HCT116 (cell line): ENCODE measurements at regions not wholly inside any gene's neighbourhood (a gene's known extent, or its start where the extent isn't known, plus 50 kb on each side); places are given as distances from the start of the nearest gene placed in this dataset.

Experiments
- ATAC-seq: fragments of 200-7000 bp; cut with Tn5 transposase; 2 replicates; pipeline ENCODE4 v1.9.1; 2020; ENCODE audit warnings: mild to moderate bottlenecking, moderate library complexity
- BruUV-seq: library from RNA; stranded (reverse); fragments of 400-500 nt; replicated peaks from 2 replicates; lab custom pipeline; 2021; lab: Mats Ljungman, UMichigan
- CTCF ChIA-PET: fragments of 300-600 bp; sonication (Branson Sonifier 250); formaldehyde crosslinking; loops from one replicate; lab custom pipeline; 2021; ENCODE audit warnings: antibody characterized with exemption; lab: Charles Lee
- POLR2A ChIA-PET: fragments of 300-600, 350-600 bp; sonication (Branson Sonifier 250); formaldehyde crosslinking; loops from one replicate; lab custom pipeline; 2021; ENCODE audit warnings: antibody characterized with exemption; lab: Charles Lee
- RAD21 ChIA-PET, 2 experiments: fragments of 300-600 bp; sonication (Branson Sonifier 250); formaldehyde crosslinking; loops; one replicate each; lab custom pipeline; 2023; ENCODE audit warnings: low total read pairs in 2 of 2; ENCODE audit not compliant: uncharacterized antibody in 2 of 2, unreplicated experiment in 2 of 2, low non-redundant PET in 1 of 2; lab: Charles Lee
- DNase-seq: peaks from one replicate; pipeline ENCODE4 v3.0.0-alpha.2; 2010; ENCODE audit warnings: low read depth, low spot score
- H2AFZ ChIP-seq: fragments of 200-600 bp; shearing (Covaris generic), sonication (generic); 2 replicates; pipeline ENCODE4 v1.6.1; 2017; ENCODE audit warnings: low read depth, mixed run types, mixed read lengths, antibody characterized with exemption, low read length; ENCODE audit not compliant: poor library complexity, severe bottlenecking
- H3K27ac ChIP-seq: 2 replicates; pipeline ENCODE4 v1.5.1; 2012; ENCODE audit warnings: low read depth, low read length
- H3K27me3 ChIP-seq: fragments of 200-600 bp; sonication (generic); 2 replicates; pipeline ENCODE4 v1.6.1; 2016; ENCODE audit warnings: mixed run types, low read length, mixed read lengths; ENCODE audit not compliant: insufficient read depth
- H3K36me3 ChIP-seq, 2 experiments: fragments of 200-500 bp in 1 of 2; fragments of 200-600 bp in 1 of 2; sonication (Bioruptor generic) in 1 of 2; sonication (generic) in 1 of 2; 2 replicates each; pipeline versions ENCODE4 v1.5.1 to v1.6.1; 2014 to 2016; ENCODE audit warnings: low read length in 2 of 2, inconsistent platforms in 1 of 2, mixed read lengths in 1 of 2, mixed run types in 1 of 2; ENCODE audit not compliant: insufficient read depth in 2 of 2, control insufficient read depth in 1 of 2
- H3K4me1 ChIP-seq, 2 experiments: fragments of 200-600 bp in 1 of 2; sonication (generic) in 1 of 2; 2 replicates each; pipeline versions ENCODE4 v1.5.1 to v1.6.1; 2012 to 2017; ENCODE audit warnings: low read length in 2 of 2, inconsistent platforms in 1 of 2, mild to moderate bottlenecking in 1 of 2, mixed read lengths in 1 of 2, mixed run types in 1 of 2, moderate library complexity in 1 of 2; ENCODE audit not compliant: insufficient read depth in 2 of 2, control insufficient read depth in 1 of 2
- H3K4me2 ChIP-seq: fragments of 200-600 bp; sonication (generic); 2 replicates; pipeline ENCODE4 v1.6.1; 2017; ENCODE audit warnings: mixed run types, low read length, mixed read lengths
- H3K4me3 ChIP-seq, 2 experiments: fragments of 200-600 bp in 1 of 2; sonication (generic) in 1 of 2; replicated peaks in 1 of 2; 2 replicates each; pipeline ENCODE4 v1.5.1; 2011 to 2016; ENCODE audit warnings: low read length in 2 of 2, control low read depth in 1 of 2, low read depth in 1 of 2, mild to moderate bottlenecking in 1 of 2, mixed read lengths in 1 of 2, mixed run types in 1 of 2
- H3K79me2 ChIP-seq: fragments of 200-600 bp; sonication (generic); 2 replicates; pipeline ENCODE4 v1.6.1; 2017; ENCODE audit warnings: mild to moderate bottlenecking, mixed run types, low read length, moderate library complexity, mixed read lengths; ENCODE audit not compliant: insufficient read depth
- H3K9ac ChIP-seq: fragments of 200-600 bp; sonication (generic); 2 replicates; pipeline ENCODE4 v1.6.1; 2016; ENCODE audit warnings: low read length, mixed read lengths
- H3K9me2 ChIP-seq: fragments of 200-600 bp; sonication (generic), shearing (Covaris generic); 2 replicates; pipeline ENCODE4 v1.6.1; 2017; ENCODE audit warnings: mixed run types, mild to moderate bottlenecking, moderate library complexity; ENCODE audit not compliant: insufficient read depth
- H3K9me3 ChIP-seq, 2 experiments: fragments of 200-500 bp in 1 of 2; fragments of 200-600 bp in 1 of 2; sonication (Bioruptor generic) in 1 of 2; sonication (generic) in 1 of 2; 2 replicates each; pipeline ENCODE4 v1.6.1; 2014 to 2017; ENCODE audit warnings: low read length in 2 of 2, mixed read lengths in 2 of 2, inconsistent platforms in 1 of 2, low read depth in 1 of 2, mild to moderate bottlenecking in 1 of 2, mixed run types in 1 of 2, moderate library complexity in 1 of 2; ENCODE audit not compliant: control insufficient read depth in 1 of 2, insufficient read depth in 1 of 2
- H4K20me1 ChIP-seq: fragments of 200-600 bp; sonication (generic), shearing (Covaris generic); 2 replicates; pipeline ENCODE4 v1.6.1; 2017; ENCODE audit warnings: mixed run types, mild to moderate bottlenecking, moderate library complexity; ENCODE audit not compliant: insufficient read depth
- ATF3 ChIP-seq: IDR thresholded peaks from 2 replicates; pipeline ENCODE4 v1.6.1; 2012
- CTCF ChIP-seq, 3 experiments: fragments of 200-600 bp in 1 of 3; sonication (generic) in 1 of 3; IDR thresholded peaks in 2 of 3; conservative IDR thresholded peaks in 1 of 3; 2 replicates each; pipeline ENCODE4 v1.5.1; 2012 to 2017; ENCODE audit warnings: low read depth in 2 of 3, low read length in 2 of 3, antibody characterized with exemption in 1 of 3, borderline replicate concordance in 1 of 3, control low read depth in 1 of 3, mild to moderate bottlenecking in 1 of 3, mixed read lengths in 1 of 3, mixed run types in 1 of 3, moderate library complexity in 1 of 3; ENCODE audit not compliant: insufficient read depth in 1 of 3
- EZH2 ChIP-seq: fragments of 200-600 bp; sonication (generic); IDR thresholded peaks from 2 replicates; pipeline ENCODE4 v1.6.1; 2017; ENCODE audit warnings: antibody characterized with exemption, mixed run types
- JUND ChIP-seq: IDR thresholded peaks from 2 replicates; pipeline ENCODE4 v1.6.1; 2012
- MAX ChIP-seq: IDR thresholded peaks from 2 replicates; pipeline ENCODE4 v1.6.1; 2012
- POLR2A ChIP-seq: IDR thresholded peaks from 2 replicates; pipeline ENCODE4 v1.7.0; 2011; ENCODE audit warnings: borderline replicate concordance; ENCODE audit not compliant: insufficient read depth, insufficient read length; ENCODE audit errors: extremely low read depth
- SP1 ChIP-seq: IDR thresholded peaks from 2 replicates; pipeline ENCODE4 v1.6.1; 2012; ENCODE audit warnings: low read depth
- TCF7L2 ChIP-seq: IDR thresholded peaks from 2 replicates; pipeline ENCODE4 v1.7.0; 2011; ENCODE audit warnings: borderline replicate concordance, inconsistent platforms; ENCODE audit not compliant: insufficient read depth, insufficient read length; ENCODE audit errors: extremely low read depth
- ZBTB33 ChIP-seq: IDR thresholded peaks from 2 replicates; pipeline ENCODE4 v1.6.1; 2011; ENCODE audit warnings: mild to moderate bottlenecking, low read length, moderate library complexity; ENCODE audit not compliant: insufficient replicate concordance; ENCODE audit errors: extremely low read depth
- ZFX ChIP-seq: fragments of 450-650 bp; IDR thresholded peaks from 2 replicates; pipeline ENCODE4 v1.6.1; 2017
- ZNF274 ChIP-seq: fragments of 200-500 bp; sonication (Bioruptor generic); IDR thresholded peaks from 2 replicates; pipeline ENCODE4 v1.6.1; 2014; ENCODE audit warnings: mild to moderate bottlenecking, low read depth, low read length, inconsistent platforms
- intact Hi-C: fragments of 100-400 bp; cut with micrococcal nuclease; formaldehyde crosslinking; loops from 2 replicates; pipeline ENCODE4 v1.10.0; 2022

- ATAC-seq, result no peak
Measured at GRCh38 chr9:2525147-2525546, 96.4 kb upstream of the VLDLR start.

GRCh38 chr9:2526071-2526828 lies 95.3 kb upstream of the VLDLR start:
- H3K9me2 ChIP-seq, result no peaks in the 10 kb centered on the region
- CTCF ChIA-PET, result no interaction called here
- no peak for TF ChIP-seq MAX
- no peak for TF ChIP-seq ZBTB33
- no peak for TF ChIP-seq ZFX
- no peak for TF ChIP-seq POLR2A
- TF ChIP-seq ZNF274, result no peak
- TF ChIP-seq CTCF (IDR thresholded peaks at IDR 0.05 in 2 of 3, conservative IDR thresholded peaks at IDR 0.05 in 1 of 3; ENCODE audit: borderline replicate concordance in 1 of 3, insufficient read depth in 1 of 3, low read depth in 2 of 3, low read length in 2 of 3), result no peak
- TF ChIP-seq SP1, result no peak
- no peak for TF ChIP-seq EZH2
- TF ChIP-seq, all 23 proteins: peak for 0
- Histone ChIP-seq H3K9ac (no peak overlapping the region), H3K27me3 (no peaks in the 10 kb centered on the region), H3K79me2 (no peaks in the 10 kb centered on the region), H3K36me3 (no peaks in the 10 kb centered on the region), H3K4me3 (no peak overlapping the region), H3K4me2 (no peak overlapping the region), H3K9me3 (no peaks in the 10 kb centered on the region), H2AFZ (no peak overlapping the region), H4K20me1 (no peaks in the 10 kb centered on the region), H3K4me1 (no peaks in the 10 kb centered on the region), H3K27ac (no peak overlapping the region)
- no peak for ATAC-seq
- ChIA-PET RAD21 (no interaction called here), POLR2A (no interaction called here)
- no peak for DNase-seq
- intact Hi-C loops, result no loop called here
- no TSS peak for BruUV-seq

More at GRCh38 chr9:2525147-2525546, 96.4 kb upstream of the VLDLR start:
- Histone ChIP-seq H3K9me2 (no peaks in the 10 kb centered on the region), H3K27ac (no peak overlapping the region), H3K4me1 (no peaks in the 10 kb centered on the region), H3K4me3 (no peak overlapping the region), H3K9ac (no peak overlapping the region), H4K20me1 (no peaks in the 10 kb centered on the region), H3K79me2 (no peaks in the 10 kb centered on the region), H2AFZ (no peak overlapping the region), H3K9me3 (no peaks in the 10 kb centered on the region), H3K36me3 (no peaks in the 10 kb centered on the region)
- CTCF ChIA-PET, result no interaction called here
- POLR2A ChIA-PET, result no interaction called here
- BruUV-seq, result no TSS peak
- intact Hi-C loops, result no loop called here
- TF ChIP-seq ATF3 (no peak), TCF7L2 (no peak), SP1 (no peak), JUND (no peak)
- TF ChIP-seq, all 23 proteins: peak for 0
- Histone ChIP-seq H3K27me3 (no peaks in the 10 kb centered on the region), H3K4me2 (no peak overlapping the region)
- DNase-seq, result no peak
- RAD21 ChIA-PET, result no interaction called here
